NCI-H146 (cell line): ENCODE measurements at regions not wholly inside any gene's neighbourhood (a gene's known extent, or its start where the extent isn't known, plus 50 kb on each side); places are given as distances from the start of the nearest gene placed in this dataset.
A peak's percentile ranks its signal among the peaks of the same experiment; 100 is the strongest.
"Not testable (repeated sequence)": the region's sequence is repeated elsewhere in the genome, so short reads cannot be mapped to it uniquely, and the experiment has no call there.

Experiments
- DNase-seq: peaks from one replicate; lab custom pipeline; 2025; lab: John Stamatoyannopoulos, UW

DNA sequence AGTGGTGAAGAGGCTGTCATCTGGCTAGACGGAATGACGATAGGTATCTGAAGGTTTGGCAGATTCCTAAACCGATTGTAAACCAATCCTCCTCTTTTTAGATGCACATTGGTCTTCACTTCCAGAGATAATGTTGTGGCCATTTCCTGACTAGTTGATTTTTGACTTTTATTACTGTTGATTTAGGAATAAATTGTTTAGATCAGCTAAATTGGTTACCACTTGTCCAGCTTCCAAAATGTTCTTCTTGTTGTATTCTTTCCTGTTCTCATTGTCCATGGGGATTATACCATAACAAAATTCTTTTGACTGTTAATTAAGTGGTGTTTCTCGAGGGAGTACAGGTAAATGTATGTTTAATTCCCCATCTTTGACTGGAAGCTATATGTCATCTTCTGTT lies 119.7 kb downstream of the MACROH2A1 start:
- DNase-seq = no peak

DNA sequence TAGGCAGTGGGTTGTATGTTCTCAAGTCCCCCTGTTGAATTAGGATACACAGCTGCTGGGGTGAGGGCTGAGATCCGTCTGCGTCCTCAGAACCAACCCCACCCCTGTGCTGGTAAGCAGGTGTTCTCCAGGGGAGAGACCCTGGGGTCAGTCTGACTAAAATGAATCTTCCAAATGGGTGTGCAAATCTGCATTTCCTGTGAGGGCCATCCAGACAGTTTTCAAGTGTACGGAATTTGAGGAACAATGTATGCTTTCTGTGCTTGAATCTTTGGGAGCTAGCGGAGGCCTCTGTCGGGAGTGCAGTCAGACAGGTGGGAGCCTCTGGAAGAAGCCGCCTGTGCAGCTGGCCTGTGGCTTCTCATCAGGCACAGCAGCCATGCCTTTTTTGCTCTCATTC lies 122.9 kb downstream of the MACROH2A1 start:
- DNase-seq = peak; percentile 11

DNA sequence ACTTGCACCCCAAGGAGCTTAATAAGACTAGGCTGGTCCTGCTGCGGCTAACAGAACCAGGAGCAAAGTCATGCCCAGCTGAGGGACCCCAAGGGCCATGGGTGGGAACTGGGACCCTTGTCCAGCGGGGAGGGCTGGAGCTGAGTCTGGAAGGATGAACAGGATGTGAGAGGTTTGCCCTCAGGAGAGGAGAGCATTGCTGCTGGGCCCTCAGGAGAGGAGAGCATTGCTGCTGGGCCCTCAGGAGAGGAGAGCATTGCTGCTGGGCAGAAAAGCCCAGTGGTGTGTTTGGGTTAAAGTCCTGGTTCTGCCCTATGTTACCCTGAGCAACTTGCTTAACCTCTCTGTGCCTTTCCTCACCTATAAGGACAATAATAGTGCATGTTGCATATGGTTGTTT lies 125.8 kb downstream of the MACROH2A1 start:
- DNase-seq = no peak

DNA sequence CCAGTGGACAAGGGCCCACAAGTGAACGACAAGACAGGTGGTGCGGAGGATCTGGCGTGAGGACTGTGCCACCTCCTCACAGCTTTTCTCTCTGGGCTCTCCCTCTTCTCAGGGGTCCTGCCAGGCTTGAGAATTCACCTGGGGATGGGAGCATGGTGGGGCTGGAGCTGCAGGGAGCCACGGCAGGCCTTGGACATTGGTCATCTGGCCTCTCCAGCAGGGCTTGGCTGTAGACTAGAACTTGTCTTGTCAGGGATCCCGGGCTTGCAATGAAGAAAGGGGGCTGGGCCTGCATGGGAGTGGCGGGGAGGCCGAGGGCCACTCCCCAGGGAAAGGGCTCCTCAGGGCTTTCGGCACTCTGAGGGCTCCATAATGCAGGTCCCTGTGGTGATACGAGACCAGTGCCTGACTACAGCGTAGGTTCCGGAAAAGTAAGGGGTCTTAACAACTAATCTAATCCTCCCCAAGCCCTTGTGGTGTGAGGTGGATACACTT lies 126.7 kb downstream of the MACROH2A1 start:
- no peak for DNase-seq

DNA sequence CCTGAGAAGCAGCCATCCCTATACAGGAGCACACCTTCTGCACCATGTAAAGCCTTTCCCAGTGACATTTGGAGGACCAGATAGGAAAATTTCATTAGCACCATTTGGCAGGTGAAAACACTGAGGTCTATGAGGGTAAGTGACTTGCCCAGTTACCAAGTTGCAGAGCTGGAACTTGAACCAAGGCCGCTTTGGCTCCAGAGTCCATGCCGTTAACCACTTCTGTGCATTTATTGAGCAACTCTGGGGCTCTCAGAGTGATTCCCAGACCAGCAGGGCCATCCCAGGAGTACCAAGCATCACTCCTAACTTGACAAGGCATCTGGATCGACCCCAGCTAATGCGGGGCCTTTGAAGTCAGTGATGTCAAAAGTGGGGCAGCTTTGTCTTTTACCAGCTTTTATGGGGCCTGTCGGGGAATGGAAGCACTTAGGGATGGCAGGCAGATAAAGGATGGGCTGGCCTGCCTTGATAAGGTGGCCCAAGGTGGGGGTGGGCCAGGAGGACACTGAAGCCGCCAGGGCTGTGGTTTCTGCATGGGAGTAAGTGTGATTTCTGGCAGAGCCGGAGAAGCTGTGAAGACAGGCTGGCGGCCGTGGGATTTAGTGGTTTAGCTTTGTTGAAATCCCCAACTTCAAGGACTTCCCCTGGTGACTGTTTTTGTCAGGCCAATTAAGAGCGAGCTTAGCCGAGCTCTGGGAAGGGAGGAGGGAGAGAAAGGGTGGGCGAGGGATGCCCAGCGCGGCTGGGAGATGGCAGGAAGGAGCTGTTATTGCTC lies 127.3 kb downstream of the MACROH2A1 start:
- DNase-seq = no peak

DNA sequence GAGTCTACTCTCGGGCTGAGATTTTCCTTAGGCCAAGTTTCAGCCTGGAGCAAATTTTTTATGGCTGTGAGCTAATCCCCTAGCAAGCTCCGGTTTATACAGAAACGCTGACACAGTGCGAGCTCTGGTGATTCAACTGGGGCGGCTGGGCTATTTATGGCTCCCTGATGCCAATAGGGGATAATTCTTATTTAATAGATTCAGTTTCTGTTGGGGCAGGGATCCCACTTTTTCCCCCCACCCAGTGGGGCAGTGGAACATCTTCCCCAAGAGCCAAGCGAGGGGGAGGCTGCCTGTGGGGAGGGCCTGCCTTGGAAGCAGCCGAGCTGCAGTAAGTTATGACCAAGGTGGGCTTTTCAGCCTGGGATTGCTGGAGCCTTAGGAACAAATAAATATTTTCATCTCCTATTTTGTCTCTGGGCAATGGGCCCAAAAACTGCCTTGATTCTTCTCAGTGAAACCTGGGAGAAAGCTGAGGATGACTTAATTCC lies 129.1 kb downstream of the MACROH2A1 start:
- DNase-seq = no peak

DNA sequence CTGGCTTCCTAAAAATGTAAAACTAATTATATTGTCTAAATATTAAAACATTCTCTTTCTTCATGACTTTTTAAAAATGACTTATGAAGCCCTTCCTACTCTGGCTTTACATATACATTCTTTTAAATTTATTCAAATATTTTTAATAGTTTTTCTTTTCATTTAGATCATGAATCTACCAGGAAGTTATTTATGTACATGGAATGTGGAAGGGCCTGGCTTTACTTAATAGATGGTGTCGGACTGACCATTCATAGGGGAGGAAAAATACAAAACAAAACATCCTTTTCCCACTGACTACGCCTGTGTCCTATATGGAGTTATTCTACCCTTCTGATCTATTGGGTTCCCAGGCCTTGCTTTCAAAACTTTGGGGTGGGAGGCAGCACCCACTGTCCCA lies 129.8 kb downstream of the MACROH2A1 start:
- DNase-seq = no peak

DNA sequence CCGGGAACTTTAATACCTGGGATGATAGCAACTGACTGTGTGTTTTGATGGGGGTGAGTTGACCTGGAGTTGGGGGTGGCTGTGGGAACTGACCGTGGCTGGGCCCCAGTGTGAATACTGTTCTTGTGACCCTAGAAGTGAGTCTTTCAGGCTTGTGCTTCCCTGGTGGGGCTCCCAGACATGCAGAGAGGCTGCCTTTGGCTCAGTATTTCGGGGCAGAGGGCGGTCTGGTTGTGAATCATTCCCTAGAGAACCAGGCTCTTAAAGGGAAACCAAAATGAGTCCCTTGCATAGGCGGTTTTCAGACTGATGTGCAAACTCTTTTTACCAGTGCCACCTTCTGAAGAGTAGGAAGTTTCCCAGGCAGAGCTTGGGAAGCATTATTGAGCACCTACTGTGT lies 132.1 kb downstream of the MACROH2A1 start:
- DNase-seq = no peak

DNA sequence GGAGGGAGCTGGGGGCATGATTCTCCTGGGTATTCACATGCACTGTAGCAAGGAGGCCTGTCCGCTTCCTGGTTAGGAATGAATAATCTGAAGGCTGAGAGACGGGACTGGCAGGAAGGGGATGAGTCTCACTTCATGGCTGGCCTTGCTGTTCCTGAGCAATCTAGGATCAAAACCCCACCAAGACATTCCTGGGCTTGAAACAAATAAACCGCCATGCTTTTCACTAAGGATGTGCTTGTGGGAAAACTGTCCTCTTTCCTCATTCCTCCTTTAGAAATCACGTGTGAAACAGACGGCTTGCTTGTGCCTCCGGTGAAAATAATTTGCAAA lies 132.8 kb downstream of the MACROH2A1 start:
- no peak for DNase-seq

DNA sequence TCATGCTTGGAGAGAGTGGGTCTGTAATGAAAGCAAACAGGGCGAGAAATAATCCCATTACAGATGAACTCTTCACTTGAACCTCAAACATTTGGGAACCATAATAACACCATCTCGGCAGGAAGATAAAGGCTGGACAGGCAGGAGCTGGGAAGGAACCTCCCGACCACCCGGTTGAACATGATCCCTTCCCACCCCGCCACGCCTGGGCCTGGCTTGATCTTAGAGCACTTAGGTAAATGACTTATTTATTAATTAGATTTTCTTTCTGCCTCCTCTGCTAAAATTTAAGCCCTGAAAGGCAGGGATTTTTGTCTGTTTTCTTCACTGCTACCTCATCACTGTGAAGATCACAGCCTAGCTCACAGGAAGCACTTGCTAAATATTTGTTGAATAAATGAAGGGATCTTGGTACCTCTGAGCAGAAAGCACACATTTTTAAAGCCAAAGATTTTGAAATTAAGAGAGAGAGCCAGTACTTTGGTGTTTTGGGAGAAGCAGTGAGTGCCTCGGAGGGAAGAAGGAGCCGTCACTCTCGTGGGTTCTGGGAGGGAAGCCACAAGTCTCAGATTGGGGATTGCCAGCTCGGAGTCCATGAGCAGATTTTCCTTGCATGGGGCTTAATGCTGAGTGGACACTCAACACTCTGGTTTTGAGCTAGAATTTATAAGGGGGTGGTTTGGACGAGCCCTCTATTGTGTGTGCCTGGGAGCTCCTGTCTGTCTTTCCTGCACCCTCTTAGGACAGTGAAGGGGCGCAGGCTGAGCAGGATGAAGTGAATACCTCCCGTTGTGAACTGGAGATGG lies 133.3 kb downstream of the MACROH2A1 start:
- DNase-seq = no peak

DNA sequence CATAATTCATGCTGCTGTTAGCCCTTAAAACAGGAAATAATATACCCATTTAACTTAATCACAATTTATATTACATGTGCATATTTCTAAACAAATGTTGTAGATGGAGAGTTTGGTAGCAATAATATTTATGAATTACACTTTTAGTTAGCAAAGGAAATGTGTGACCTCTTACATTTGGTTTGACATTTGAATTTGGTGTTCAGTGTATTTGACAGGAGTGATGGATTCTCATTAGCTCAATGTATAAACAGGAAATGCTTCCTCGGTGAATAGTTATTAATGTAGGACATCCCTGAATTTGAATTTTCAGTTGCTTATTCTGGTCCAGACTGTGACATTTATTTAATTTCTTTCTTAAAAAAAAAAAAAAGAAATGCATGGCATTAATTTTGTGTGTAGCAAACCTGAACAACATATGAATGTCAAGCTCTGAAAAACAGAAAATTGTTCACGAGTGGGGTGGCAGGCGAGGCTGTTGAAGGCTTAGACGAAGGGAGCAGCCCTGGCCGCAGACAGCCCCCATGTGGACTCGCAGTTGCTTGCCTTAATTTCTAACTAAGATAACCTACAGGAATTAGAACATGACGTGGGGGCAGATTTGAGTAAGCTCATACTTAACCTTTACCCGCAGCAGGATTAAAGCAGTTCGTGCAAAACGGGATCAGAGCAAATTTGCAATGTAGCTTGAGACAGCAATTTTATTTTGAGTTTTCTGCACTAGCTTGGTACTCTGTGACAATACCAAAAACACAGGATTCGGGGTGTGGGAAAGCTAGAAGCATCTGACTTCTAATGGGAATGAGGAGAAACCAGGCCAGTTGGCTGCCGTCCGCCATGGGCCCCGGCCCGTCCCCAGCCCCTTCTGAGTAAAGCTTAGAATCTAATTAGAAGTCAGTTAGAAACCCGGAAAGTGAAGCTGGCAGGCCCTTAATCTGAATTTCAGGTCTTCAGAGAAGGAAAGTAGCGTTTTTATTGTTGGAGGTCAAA lies 134.3 kb downstream of the MACROH2A1 start:
- DNase-seq = no peak

DNA sequence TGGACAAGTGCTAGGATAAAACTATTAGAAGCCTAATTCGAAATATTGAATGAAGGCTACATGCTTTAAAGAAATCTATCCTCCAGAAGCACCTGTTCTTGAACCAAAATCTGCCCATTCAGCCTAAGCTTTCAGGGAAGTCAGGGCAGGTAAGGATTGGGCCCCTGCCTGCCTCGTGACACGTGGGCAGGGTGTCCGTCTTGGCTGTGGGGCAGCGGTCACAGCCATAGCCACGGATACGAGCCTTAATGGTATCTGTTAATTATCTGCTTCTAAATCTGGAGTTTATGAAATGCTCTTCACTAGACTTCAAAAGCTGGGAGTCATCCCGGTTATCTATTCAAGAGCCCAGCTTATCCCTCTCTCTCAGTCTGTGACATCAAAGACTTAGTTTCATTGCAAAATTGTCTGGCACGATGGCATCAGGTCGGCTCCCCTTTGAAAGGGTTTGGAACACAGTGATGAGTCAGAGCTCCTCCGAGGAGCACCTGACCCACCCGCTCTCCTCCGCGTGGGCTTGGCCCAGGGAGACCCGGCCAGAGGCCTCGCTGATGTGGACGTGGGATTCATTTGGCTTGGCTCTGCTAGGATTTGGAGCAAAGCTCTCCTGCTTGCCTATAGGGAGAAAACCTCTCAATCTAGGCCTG lies 135.9 kb downstream of the MACROH2A1 start:
- DNase-seq = no peak

DNA sequence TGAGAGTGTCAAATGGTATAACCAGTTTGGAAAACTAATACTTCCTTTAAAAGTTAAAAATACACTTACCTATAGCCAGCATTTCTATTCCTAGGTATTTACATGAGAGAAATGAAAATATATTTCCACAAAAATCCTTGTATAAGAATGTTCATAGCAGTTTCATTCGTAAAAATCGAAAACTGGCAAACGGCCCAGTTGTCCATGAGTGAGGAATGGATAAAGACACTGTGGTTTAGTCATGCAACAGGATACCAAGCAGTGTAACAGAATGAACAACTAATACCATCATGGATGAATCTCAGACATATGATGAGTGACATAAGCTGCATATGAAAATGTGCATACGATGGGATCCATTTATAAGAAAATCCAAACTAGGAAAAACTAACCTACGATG lies 136.7 kb downstream of the MACROH2A1 start:
- DNase-seq = no peak

DNA sequence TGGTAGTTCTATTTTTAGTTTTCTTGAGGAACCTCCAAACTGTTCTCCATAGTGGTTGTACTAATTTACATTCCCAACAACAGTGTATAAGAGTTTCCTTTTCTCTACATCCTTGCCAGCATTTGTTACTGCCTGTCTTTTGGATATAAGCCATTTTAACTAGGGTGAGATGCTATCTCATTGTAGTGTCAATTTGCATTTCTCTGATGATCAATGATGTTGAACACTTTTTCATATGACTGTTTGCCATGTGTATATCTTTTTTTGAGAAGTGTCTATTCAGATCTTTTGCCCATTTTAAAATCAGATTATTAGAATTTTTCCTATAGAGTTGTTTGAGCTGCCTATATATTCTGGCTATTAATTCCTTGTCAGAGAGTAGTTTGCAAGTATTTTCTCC lies 138.9 kb downstream of the MACROH2A1 start:
- not testable (repeated sequence) for DNase-seq

DNA sequence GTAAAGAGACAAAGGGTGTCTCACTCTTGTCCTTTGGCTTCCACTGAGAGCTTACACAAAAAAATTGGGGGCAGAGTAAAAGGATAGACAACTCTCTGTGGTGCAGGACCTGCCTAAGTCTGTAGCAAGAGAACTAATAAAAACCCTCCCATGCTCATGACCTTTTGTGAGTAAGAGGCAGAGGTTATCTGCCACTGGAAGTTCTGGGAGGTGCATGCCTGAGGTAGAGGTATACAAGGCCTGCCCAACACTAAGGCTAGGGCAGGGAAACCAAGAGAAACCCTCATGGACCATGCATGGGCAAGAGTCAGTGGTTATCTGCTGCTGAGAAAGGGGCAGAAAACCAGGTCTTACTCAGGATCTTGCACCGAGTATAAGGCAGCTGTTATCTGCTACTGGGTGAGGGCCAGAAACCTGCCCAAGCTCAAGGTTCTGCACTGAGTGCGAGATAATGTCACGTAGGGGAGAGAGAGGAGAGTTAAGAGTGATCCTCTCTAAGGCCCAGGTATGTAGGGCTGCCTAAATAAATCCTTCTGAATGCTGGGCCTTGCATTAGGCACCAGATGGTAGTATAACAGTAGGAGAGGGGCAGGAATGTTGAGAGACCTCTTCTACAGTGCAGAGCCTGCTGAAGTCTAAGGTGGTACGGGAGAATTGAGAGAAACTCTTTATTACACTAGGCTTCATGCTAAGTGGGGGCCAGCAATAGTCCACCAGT lies 143.4 kb downstream of the MACROH2A1 start:
- no peak for DNase-seq

DNA sequence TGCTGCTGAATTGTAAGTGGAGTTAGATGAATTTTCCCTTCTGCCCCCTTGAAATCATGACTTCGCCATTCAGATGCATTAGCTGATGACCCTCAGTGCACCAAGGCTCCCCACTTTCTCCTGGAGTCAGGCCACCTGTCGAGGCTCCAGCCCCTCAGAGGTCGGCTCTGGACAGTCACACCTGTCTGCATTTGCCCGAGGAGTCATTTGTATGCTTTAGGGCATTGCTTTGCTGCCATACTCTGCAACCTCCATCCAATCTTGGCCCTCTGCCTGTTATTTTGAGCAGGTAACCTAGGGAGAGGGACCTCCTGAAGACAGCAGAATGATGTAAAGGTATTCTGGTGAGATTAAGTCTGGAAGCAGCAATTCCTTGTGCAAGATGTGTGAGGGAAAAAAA lies 144.8 kb downstream of the MACROH2A1 start:
- no peak for DNase-seq

DNA sequence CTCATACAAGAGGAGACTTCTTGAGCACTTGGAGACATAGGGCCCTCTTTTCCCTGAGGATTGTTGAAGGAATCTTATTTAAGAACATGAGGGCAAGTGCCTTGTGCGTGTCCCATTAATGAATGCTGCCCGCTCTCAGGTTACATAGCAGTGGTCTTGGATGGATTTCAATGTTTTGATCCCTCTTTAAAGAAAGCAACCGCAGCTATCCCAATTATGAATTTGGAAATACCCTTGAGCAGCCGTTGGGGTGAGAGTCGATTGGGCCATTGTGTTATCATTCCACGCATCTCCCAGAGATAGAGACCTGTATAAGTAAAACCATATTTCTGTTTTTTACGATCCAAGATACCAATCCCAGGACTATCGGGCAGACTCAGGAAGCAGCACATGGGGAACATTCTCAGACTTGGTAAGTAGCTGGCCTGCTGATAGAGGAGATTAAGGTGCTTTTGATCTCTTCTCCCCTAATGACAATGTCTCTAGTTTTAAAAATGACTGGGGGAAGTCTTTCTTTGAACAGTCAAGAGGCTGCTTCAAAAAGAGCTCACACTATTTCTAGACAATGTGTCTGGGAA lies 145.3 kb downstream of the MACROH2A1 start:
- DNase-seq = no peak

DNA sequence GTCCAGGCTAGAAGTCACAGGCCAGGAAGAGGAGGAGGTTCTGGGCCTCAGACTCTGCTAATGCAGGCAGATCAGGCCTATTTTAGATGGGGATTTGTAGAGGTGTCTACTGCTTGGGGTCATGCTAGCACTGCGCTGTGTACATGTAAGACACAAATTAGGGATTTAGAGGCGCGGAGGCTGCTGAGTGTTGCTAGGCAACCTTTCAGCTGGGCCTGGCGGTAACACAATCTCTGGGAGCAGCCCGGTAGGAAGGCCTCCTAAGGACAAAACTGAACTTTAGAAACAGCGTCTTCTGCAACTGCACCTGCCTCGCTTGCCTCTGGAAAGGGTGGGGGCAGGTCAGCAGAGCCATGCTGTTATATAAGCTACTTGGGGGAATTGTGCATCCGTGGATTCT lies 147.9 kb downstream of the MACROH2A1 start:
- no peak for DNase-seq

DNA sequence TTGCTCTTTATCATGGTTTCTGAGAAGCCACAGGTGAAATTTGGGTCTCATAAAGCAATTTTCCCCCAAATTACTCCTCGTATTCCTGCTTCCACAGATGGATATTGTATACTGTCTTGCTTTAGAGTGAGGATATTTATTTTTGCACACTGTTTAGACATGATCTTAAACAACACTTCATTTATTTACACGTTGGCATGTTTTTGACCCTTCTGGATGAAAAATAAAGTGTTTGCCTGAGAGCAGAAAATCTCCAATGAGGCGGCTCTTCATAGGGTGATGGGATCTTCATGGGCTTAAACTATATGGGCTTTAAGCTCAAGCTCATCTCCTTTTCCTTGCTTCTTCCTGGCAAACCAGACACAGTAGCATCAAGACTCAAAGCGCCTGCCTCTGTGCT lies 148.4 kb downstream of the MACROH2A1 start:
- no peak for DNase-seq

DNA sequence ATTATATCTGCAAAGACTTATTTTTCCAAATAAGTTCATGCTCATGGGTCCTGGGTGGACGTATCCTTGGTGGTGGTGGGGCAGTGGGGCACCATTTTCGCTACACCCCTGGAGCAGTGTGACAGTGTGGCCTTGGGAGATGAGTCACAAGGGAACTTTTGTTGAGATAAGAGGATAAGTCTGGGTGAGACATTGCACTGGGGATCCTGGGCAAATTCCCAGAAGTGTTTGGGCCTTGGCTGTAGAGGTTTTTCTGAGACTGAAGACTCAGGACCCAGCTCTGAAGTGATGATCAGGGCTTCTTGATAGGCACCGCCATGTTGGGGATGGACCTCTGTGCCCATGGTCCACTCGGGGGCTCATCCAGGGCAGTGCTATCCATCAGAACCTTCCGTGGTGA lies 149.4 kb downstream of the MACROH2A1 start:
- no peak for DNase-seq
